CD4-positive, alpha-beta T cell treated with Interleukin-17A for 1 hour (primary cell): ENCODE measurements at regions not wholly inside any gene's neighbourhood (a gene's known extent, or its start where the extent isn't known, plus 50 kb on each side); places are given as distances from the start of the nearest gene placed in this dataset.

Source experiments
- DNase-seq: peaks from one replicate; pipeline ENCODE4 v3.0.0-alpha.2; 2020

DNA sequence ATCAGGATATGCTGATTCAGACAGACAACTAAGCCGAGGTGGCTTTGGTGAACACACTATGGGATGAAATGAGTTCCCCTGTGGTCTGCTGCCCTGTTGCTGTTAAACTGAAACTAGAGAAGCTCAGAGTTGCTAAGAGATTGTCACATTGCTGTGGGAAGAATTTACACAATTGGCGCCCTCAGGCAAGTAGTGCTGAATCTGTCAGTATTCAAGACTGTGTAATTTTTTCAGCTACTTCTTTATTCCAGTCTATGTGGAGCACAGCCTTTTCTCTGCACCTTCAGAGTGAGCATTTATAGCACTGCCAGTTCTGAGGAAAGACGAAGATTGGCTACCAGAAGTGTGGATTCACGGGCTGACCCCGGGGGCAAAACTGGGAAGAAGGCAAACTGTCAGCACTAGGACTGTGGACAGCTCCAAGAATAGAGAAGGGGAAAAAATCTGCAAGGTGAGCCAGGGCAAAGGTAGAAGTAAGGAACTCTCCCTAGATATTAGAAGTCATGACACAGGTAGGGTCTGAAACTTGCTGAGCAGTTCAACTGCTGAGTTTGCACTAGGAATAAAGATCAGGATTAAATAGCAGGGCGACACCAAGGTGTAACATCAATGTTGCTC is 218.8 kb upstream of the TMPO start:
- no peak for DNase-seq

DNA sequence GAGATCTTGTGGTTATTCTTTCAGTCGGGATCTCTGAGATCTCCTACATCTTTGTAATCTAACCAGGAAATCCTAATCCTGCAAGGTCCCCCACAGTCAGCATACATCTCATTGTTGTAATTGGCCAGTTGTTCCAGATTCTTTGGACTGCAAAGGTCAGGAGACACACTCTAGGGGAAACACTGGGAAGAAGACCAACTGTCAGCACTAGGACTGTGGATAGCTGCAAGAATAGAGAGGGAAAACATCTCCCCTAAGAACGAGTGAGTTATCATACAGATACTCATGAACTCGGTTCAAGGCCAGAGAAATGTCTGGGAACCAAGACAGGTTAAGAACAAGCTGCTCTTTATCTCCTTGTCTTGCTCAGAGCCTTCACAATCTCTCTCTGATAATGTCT is 217.9 kb upstream of the TMPO start:
- DNase-seq: no peak

DNA sequence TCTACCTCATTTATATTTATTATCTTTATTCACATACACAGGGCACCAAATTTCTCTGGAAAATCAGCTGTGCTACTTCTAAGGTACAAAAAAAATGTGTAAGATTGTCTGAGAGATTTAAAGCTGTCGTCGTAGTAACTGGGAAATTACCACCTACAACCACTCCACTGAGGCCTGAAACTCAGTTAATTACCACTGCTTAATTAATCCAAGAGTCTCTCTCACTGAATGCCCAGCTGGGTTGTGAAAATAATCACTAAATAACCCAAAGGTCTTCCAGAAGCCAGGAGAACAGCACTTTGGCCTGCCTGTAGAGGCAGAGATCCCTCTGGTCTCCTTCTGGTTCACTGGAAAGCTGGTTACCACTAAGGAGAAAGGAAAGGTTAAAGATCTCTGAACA is 207.2 kb upstream of the TMPO start:
- no peak for DNase-seq

DNA sequence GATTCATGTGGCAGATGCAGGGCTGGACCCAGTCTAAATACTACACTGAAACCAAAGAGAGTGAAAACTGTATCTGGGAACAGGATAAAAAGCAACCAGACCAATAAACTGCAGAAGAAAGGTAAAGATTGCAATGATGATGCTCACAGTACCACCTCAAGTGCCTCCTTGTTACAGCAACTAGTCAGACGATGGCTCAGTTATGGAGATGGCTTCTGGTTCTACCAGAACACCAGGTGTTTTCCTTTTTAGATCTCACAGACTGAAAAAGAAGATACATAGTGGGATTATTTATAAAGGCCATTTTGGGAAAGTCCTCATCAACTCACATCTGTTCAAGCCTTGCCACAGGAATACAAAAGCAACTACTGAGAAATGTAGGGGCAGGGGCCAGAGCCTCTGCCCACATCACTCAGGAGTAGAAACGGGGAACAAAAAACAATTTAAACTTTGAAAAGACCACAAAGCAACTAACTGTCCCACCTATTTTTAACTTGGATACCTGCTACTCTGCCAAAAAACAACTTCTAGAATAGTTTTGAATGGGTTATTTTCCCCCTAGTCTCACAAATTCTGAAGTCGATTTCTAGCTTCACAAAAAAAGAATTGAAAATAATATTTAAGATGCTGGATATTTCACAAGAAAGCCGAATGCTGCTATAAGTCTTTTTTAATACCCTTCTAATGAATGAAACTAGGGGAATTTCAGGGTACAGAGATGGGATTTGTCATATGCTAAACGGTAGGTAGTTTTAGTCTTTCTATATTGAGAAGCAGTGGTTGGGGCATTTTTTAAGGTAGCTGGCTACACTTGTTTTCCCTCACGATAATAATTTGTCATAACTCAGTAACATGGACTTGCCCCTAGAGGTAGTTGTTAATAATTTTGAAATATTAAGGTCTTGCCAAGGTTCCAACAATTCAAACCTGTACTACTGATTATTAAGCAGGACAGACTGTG is 197.2 kb upstream of the TMPO start:
- DNase-seq: no peak

DNA sequence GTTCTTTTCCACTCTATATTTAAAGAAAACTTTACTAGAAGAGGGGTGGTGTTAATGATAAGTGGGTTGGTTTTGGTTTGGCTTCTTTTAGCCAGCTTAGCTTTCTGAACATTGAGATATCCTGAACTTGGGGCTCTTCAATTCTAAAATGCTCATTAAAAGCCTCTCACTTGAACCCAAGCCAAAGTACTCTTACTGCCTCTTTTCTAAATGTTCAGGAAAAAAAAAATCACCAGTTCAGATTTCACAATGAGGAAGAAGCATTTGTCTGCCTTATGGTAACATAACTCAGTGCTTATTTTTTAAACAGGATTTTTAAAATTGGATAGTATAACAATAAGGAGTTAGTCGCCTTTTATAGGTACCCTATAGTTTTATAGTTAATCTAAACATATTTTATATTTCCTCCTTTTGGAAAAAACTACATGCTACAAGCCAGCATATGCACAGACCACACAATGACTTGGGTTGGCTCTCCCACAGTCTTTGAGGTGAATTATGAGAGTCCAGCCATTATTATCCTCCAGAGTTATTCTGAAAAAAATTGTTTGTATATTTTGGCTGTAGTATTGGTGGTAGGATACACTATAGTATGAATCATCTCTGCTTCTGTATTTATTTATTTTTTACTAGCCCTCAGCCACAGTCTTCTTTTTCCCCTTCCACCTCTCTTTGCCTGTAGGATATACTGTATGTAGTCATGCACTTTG is 195.5 kb upstream of the TMPO start:
- DNase-seq: no peak

DNA sequence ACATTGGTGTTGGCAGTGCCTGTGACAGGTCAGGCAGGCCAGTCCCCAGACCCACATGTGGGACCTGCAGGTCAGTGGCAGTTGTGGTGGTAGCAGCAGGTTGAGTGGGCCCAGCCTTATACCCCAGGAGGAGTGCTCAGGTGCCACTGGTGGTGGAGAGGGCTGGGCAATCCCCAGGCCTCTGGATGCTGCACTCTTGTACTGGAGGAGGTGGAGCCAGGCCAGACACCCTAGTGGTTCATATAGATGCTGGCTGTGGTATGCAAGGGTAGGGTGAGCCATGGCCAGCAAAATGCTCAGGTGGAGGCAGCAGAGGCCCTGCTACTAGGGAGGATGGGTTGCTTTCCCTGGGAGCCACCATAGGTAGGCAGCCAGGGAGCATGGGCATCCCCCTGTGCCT is 190.4 kb upstream of the TMPO start:
- DNase-seq: no peak

DNA sequence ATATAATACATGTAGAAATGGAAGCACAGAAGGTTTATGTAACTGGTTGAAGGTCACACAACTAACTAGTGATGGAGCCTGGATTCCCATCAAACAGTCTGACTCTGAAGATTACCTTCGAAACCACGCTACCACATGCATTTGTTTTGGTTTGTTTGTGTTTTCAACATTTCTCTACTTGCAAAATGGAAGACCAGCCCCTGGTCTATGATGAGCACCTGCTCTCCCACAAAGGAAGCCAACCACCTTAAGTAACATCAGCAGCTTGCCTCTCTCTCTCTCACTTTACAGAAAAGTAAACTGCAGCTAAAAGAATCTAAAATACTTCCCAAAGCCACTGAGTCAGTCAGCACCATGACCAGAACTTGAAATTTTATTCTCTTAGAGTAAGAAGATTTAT is 186.9 kb upstream of the TMPO start:
- no peak for DNase-seq

DNA sequence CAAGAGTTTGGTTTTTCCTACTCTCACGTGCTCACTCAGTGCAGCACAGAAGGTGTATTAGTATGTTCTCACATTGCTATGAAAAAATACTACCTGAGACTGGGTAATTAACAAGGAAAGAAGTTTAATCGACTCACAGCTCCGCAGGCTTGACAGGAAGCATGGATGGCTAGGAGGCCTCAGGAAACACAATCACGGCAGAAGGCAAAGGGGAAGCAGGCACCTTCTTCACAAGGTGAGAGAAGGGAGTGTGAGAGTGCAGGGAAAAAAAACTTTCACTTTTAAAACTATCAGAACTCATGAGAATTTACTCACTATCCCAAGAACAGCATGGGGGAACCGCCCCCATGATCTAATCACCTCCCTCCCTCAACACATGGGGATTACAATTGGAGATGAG is 185.8 kb upstream of the TMPO start:
- DNase-seq: no peak

DNA sequence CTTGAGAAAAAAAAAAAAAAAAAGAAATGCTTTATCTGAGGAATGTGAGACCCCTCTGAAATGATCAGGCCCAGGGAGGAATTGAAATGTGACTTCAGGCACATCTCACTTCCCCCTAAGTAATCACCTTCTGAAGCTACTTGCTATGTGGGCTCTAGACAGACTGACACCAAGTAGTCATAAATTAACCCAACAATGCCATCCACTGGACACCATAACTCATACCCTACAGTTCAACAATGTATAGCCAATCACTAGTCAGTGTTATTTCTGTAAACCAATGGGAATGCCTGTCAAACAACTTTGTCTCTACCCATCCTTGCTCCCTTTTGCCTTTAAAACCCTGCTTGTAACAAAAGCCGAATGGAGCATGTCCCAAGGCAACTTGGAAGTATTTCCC is 182.7 kb upstream of the TMPO start:
- DNase-seq: no peak

DNA sequence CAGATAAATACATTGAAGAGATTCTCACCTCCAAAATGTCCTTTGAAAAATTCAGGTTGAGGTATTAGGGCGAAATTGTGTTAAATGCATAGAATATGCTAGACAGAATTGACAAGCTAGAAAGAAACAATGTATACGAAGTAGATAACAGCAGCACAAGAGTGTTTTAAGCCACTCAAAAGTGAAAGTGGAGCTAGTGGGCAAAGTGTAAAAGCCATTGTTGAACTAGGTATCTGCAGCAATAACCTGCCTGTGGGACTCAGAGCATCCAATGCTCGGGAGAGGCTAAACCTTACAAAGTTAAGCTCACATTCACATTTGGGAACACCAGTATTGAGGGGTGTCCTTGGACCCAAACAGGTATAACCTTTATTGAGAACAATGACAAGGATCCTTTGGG is 180.6 kb upstream of the TMPO start:
- DNase-seq: no peak

DNA sequence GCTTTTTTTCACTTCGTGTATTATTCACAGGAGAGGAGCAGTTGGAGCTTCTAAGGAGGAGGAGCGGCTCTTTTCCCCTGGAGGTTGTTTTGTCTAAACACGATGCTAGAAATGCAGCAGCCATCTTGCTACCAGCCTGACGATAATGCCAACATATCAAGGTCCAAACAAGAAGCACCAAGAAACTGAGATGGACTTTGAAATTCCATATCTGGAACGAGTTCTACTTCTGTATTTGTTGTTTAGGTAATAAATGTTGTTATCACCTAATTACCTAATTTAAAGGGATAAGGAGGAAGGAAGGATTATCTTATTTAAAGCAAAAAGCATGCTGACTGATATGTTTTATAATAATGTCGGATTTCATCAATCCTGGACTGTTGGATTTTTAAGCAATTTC is 174.4 kb upstream of the TMPO start:
- no peak for DNase-seq

DNA sequence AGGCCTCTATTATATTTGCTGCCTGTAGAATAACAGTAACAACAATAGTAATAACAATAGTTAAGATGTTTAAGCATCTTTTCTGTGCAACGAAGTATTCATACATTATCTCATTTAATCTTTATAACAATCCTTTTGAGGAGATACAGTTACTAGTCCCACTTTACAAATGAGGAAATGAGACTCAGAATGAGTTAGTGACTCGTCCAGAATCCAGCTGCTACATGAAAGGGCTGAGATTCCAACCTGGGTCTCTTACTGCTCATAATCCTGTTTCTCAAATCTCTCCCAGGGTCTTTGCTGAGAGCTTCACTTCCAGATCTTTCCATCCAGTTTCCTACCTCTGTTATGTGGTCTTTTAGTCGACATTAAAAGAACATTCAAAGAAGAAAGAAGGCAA is 173.7 kb upstream of the TMPO start:
- DNase-seq: no peak

DNA sequence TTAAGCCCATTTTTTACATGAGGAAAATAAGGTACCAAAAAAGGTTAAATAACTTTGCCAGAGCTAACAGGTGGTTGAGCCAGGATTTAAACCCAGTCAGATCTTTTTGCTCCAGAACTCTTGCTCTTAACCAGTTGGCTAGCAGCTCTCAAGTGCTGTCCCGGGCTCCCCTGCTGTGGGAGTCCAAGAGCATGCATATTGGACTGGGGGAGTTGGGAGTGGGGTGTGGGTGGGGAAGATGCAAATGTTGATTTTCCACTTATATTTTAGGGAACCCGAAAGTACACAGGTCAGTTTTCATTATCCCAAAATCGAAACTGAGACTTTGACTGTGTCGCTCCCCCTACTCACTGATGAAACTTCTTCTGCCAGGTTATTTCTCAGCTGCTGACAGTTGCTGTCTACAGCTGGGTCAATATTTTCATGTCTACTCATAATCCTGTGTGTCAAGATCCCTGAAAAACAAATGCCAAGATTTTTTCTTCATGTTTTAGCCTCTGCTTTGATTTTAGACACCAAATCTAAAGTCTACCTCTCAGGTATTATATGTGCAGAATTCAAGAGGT is 172.3 kb upstream of the TMPO start:
- no peak for DNase-seq

DNA sequence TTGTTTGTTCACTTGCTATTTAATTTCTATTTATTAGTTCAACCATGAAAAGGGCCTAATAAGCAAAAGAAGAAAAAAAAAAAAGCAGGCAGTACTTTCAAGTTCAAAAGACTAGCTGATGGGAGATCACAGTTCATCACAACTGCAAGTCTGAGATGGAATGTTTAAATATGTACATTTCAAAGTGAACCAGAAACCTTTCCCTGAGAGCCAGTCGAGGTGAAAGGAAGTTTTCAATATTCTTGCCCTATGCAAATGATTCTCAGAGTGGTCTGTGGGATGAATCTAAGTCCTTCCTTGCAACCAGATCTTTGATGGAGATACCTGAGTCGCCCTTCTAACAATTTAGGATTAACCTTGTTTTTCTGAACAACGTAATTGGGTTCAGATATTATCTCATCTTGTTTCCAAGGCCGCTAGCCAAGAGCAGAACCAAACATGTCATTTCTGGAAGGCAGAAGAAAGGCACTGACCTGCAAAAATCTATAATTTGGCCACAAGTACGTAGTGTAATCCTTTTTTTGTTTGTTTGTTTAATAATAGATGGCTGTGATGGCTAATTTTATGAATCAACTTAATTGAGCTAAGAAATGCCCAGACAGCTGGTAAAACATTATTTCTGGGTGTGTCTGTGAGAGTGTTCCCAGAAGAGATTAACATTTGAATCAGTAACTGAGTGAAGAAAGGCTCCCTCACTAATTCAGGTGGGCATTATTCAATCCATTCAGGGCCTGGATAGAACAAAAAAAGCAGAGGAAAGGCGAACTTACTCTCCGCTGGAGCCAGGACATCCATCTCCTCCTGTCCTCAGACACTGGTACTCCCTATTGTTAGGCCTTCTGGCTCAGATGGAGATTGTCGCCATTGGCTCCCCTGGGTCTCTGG is 171.1 kb upstream of the TMPO start:
- no peak for DNase-seq

DNA sequence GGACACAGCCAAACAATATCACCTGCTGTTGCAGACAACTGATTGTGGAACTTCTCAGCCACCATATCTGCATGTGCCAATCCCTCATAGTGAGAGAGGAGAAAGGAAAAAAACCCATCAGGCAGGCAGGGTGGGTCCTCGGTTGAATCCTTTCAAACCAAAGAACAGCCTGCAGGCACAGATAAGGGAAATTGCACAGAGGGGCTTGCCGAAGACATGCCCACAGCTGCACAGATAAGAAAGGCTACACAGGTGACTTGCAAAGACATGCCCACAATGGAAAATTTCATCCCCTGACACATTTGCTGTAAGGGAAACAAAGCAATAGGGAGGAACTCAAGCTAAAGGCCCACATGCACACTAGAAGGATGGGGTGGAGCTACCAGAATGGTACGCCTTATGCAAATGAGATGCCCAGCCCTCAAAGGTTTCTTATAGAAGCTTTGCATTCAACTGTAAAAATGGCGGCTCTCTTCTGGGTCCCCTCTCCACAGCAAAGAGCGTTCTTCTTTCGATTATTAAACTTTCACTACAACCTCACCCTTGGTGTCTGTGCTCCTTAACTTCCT is 170.0 kb upstream of the TMPO start:
- DNase-seq: no peak

DNA sequence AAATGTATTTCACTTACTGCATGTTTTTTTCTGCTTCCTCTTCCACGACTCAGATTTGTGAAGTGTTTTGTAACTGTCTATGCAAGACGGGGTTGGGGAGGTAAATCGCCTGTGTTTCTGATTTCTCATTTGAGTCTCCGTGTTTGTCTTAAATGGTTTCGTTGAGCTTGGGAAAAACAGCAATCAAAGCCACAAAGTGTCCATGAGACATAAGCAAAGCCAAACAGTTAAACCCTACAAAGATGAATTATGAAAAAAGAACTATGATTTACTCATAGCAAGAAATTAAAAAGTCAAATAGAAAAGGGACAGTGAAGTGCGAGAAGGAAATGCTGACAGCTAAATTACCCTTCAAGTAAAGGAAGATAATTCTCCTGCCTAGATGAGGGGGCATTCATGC is 164.3 kb upstream of the TMPO start:
- DNase-seq: no peak

DNA sequence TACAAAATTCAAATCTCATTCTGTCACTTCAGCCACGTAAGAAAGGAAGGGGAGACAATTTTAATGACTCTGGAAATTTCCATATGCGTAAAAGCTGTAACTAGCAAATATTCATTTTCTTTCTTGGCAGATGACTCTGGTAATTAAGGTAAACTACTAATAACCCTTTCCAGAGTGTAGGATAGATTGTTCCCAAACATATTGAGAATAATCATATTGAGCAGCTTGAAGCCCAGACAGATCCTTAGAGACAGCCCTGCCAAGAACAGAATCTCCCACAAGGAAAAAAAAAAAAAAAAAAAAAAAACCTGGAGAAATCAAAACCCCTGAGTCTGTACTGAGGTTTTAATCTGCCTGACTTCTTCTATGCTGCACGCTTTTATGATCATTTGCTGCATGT is 163.6 kb upstream of the TMPO start:
- DNase-seq: no peak

DNA sequence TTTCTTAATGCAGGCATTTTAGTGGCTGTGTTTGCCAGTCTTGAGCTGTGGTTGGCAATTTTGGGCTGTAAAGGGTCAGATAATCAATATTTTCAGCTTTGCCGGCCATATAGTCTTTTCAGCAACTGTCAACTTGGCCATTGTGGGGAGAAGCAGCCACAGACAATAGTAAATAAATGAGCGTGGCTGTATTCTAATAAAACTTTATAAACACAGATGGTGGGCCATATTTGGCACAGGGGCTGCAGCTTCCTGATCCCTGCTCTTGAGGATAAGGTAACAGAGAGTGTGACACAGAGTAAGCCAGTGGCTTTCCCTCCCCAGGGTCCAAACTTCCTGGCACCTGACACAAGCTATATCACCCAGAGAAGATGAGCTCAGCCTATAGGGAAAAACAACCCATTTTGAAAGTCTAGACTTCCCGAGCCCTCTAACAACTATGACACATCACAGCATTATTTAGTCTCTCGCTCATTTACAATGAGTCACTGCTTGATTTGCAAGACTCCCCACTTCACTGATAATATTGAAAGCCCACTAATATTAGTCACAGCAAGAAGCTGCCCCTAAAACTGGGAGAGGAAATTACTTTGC is 163.1 kb upstream of the TMPO start:
- DNase-seq: no peak

DNA sequence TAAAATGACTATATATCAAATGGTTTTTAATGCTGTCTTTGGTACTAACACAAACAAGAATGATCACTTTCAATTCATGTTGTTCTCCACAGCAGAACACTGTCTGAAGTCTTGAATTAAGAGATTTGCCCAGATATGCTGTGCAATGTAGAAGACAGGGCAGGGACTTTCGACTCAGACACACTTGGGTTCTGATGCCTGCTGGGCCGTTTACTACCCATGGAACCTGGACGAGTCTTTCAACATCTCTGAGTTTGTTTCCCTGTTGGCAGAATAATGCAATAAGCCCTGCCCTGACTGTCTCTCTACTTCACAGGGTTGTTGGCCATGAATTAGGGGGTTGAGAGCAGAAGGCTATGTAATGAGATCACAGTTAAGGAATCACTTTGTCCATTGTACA is 162.6 kb upstream of the TMPO start:
- DNase-seq: no peak

DNA sequence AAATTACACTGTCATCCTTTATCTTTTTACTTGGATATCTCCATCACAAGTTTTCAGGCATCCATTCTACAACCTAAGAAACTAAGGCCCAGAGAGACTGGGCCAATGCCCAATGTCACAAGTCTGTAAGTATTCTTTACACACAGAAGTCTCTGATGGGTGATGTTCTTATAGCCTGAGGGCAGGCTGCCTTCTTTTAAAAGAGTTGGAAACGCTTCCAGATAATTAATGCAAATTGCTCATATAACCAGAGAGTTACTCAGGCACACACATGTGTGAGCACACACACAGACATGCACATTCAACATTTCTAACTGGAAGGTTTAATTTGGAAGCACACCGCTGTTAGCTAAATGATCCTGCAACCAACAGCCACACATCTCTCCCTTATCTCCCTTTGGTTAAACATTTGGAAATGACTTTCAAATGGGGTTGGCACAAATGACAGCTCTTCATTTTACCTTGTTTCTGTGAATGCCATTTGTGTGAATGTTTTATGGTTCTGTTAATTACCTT is 160.8 kb upstream of the TMPO start:
- no peak for DNase-seq

DNA sequence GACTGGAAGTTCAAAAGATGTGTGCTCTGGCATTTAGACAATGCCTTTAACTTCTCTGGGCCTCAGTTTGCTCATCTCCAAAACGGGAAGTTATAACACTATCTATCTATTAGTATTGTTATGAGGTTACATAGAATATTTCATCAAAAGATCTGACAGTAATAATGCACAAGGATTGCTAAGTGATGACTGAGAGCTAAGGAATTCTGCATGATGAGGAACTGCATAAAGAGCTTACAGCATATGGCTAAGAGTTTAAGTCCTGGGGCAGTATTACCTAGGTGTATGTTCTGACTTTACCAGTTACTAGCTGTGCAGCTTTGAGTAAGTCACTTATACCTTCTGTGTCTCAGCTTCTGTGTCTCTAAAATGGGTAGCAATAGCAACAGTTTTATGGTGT is 160.1 kb upstream of the TMPO start:
- no peak for DNase-seq

DNA sequence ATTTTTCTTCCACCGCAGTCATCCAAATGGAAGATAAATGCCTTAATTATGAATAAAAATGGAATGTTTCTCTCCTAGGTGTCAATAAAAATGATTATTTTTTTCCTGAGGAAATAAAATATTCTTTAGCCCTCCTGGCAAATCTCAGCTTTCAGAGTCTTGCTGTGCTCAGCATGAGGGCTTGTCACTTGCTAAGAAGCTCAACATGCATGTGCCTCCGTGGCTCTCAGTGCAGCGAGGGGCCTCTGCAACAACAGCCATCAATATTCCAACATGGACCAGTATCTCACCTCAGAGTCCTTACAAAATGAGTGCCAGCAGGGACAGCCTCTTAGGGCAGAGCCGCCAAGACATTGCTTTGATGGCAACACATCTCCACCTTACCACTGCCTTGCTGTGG is 159.5 kb upstream of the TMPO start:
- no peak for DNase-seq
